Esophagus squamous epithelium (tissue), 5 donors: ENCODE measurements at regions not wholly inside any gene's neighbourhood (a gene's known extent, or its start where the extent isn't known, plus 50 kb on each side); places are given as distances from the start of the nearest gene placed in this dataset.

Experiments
- DNase-seq: peaks from one replicate; lab custom pipeline; 2025; lab: John Stamatoyannopoulos, UW
- H3K27ac ChIP-seq, 4 donors: fragments of 200-600 bp; sonication (generic); one replicate each; pipeline ENCODE4 v1.5.1; 2016 to 2019; ENCODE audit warnings: mild to moderate bottlenecking in 1 of 4
- H3K27me3 ChIP-seq, 4 donors: fragments of 200-600 bp; sonication (generic); 1 replicate in 3 of 4; 2 replicates in 1 of 4; pipeline versions ENCODE4 v1.5.1 to v1.6.0; 2017 to 2021; ENCODE audit warnings: antibody characterized with exemption in 1 of 4
- H3K36me3 ChIP-seq, 3 donors: fragments of 200-600 bp; sonication (generic); one replicate each; pipeline ENCODE4 v1.5.1; 2016 to 2019
- H3K4me1 ChIP-seq, 3 donors: fragments of 200-600 bp; sonication (generic); one replicate each; pipeline ENCODE4 v1.5.1; 2017 to 2019
- H3K4me3 ChIP-seq, 4 donors: fragments of 200-600 bp; sonication (generic); 1 replicate in 3 of 4; 2 replicates in 1 of 4; pipeline ENCODE4 v1.5.1; 2016 to 2019; ENCODE audit warnings: mild to moderate bottlenecking in 2 of 4, moderate library complexity in 1 of 4
- H3K9me3 ChIP-seq, 3 donors: fragments of 200-600 bp; sonication (generic); one replicate each; pipeline ENCODE4 v1.5.1; 2016 to 2019
- POLR2A ChIP-seq, 4 donors: fragments of 450-650 bp; IDR thresholded peaks; one replicate each; pipeline ENCODE4 v1.6.1; 2017; ENCODE audit warnings: antibody characterized with exemption in 4 of 4, mild to moderate bottlenecking in 4 of 4, moderate library complexity in 3 of 4
- WGBS, 2 donors: methylation state at CpG; one replicate each; pipeline ENCODE4 v1.1.5; 2018; 5-methylcytosine and 5-hydroxymethylcytosine counted together
- intact Hi-C: fragments of 100-400 bp; cut with DNase I; formaldehyde crosslinking; loops from one replicate; pipeline ENCODE4 v1.15.0; 2022
- TF ChIP-seq, protein P1 (sequence below), 6 experiments: fragments of 450-650 bp in 4 of 6; fragments of 200-600 bp in 2 of 6; sonication (generic) in 2 of 6; IDR thresholded peaks; one replicate each; pipeline ENCODE4 v1.5.1; 2016 to 2019; ENCODE audit warnings: antibody characterized with exemption in 6 of 6, mild to moderate bottlenecking in 4 of 6, moderate library complexity in 4 of 6
- donor health status: DM: yes; HTN: yes; CAD: no.

DNA sequence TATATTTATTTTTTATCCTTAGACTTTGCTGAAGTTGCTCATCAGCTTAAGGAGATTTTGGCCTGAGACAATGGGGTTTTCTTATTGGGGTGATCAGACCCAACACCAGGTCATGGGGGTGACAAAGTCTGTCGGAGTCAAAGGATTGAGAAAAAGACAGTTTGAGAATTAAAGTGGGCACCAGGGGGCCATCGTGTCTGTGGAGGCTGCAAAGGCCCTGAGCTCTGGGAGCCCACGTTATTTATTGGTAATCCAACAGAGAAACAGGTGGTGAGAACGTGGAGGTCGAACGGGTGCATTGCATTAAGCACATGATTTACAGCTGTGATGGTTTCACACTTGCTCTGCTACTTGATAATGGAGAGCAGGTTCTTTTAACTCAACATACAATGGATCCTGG is 102.5 kb upstream of the CDH10 start:
- Histone ChIP-seq H3K27me3 (no peaks in the 10 kb centered on the region), H3K9me3 (no peaks in the 10 kb centered on the region), H3K27ac (no peak overlapping the region), H3K4me1 (no peaks in the 10 kb centered on the region), H3K4me3 (no peak overlapping the region), H3K36me3 (no peaks in the 10 kb centered on the region)
- WGBS, 2 donors, result 60 to 66% methylated on average over 6 of the region's 6 CpGs
- TF ChIP-seq, protein P1, sequence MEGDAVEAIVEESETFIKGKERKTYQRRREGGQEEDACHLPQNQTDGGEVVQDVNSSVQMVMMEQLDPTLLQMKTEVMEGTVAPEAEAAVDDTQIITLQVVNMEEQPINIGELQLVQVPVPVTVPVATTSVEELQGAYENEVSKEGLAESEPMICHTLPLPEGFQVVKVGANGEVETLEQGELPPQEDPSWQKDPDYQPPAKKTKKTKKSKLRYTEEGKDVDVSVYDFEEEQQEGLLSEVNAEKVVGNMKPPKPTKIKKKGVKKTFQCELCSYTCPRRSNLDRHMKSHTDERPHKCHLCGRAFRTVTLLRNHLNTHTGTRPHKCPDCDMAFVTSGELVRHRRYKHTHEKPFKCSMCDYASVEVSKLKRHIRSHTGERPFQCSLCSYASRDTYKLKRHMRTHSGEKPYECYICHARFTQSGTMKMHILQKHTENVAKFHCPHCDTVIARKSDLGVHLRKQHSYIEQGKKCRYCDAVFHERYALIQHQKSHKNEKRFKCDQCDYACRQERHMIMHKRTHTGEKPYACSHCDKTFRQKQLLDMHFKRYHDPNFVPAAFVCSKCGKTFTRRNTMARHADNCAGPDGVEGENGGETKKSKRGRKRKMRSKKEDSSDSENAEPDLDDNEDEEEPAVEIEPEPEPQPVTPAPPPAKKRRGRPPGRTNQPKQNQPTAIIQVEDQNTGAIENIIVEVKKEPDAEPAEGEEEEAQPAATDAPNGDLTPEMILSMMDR (IDR thresholded peaks at IDR 0.05), result no peak
- no peak for TF ChIP-seq POLR2A (IDR thresholded peaks at IDR 0.05)
- intact Hi-C loops, result no loop called here
- DNase-seq, result no peak

DNA sequence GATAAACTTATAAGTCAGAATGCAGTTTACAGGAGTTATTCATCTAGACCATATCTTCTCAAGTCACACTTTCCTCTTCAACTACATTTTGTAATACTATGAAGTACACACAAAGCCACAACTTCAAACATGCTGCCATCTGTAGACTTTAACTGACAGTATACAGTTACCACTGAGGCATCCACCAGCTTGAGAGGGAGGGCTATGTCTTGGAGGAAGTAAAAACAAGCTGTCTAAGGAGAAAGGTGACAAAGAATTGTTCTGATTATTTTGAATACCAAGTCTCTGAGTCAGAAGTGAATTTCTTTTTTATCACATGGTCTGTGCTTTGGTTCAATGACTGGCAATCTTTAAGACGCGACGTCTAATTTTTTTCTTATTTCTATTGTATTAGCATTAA is 97.6 kb upstream of the CDH10 start:
- Histone ChIP-seq H3K27ac (no peak overlapping the region), H3K36me3 (no peaks in the 10 kb centered on the region), H3K4me3 (no peak overlapping the region), H3K27me3 (no peaks in the 10 kb centered on the region), H3K9me3 (peaks cover 0 to 4% (median 0%) of the 10 kb centered on the region in 3 donors), H3K4me1 (no peaks in the 10 kb centered on the region)
- 79 to 88% methylated on average over 3 of the region's 3 CpGs for WGBS, 2 donors
- TF ChIP-seq, protein P1 (IDR thresholded peaks at IDR 0.05), result no peak
- intact Hi-C loops, result no loop called here
- no peak for DNase-seq

DNA sequence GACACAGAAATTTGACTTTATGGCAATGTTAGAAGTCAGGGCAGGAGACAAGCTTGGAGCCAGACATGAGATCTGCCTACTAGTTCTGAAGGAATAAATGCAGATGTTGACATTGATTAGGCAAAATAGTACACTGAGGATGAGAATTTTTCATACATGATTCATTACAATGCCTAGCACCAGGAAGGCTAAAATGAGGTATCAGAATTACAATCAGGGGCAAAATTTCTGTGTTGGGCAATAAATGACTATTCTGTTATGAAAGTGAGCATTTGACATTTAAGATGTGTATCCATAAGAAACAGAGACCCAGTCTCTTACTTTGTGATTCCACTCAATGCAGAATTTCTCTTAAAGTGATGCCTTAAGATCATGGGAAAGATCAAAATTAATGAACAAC is 92.4 kb upstream of the CDH10 start:
- TF ChIP-seq, protein P1 (IDR thresholded peaks at IDR 0.05), result no peak
- no peak for TF ChIP-seq POLR2A (IDR thresholded peaks at IDR 0.05)
- Histone ChIP-seq H3K27ac (no peak overlapping the region), H3K4me3 (no peak overlapping the region), H3K9me3 (peaks cover 0 to 4% (median 0%) of the 10 kb centered on the region in 3 donors), H3K4me1 (no peaks in the 10 kb centered on the region), H3K36me3 (no peaks in the 10 kb centered on the region), H3K27me3 (no peaks in the 10 kb centered on the region)
- intact Hi-C loops, result no loop called here
- DNase-seq, result no peak

DNA sequence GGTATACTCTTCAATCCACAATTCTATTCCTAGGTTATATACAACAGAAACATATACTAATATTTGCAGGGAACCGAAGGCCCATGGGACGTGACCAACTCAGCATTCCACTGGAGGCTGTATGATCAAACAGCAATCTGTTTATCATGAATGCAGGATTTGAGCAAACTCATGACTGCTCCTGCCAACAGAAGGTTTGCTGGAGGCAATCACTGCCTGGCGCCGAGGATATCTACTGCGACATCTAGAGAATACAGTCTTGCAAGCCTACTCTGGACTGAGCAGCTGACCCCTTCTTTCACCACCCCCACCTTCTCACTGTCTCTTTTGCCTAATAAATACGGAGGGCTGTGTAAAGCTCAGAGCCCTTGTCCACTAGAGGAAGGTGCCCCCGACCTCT is 90.5 kb upstream of the CDH10 start:
- intact Hi-C loops, result no loop called here
- Histone ChIP-seq H3K27ac (no peak overlapping the region), H3K4me3 (no peak overlapping the region), H3K4me1 (no peaks in the 10 kb centered on the region), H3K9me3 (peaks cover 0 to 4% (median 0%) of the 10 kb centered on the region in 3 donors), H3K27me3 (no peaks in the 10 kb centered on the region), H3K36me3 (no peaks in the 10 kb centered on the region)
- TF ChIP-seq, protein P1 (IDR thresholded peaks at IDR 0.05), result no peak
- TF ChIP-seq POLR2A (IDR thresholded peaks at IDR 0.05), result no peak
- no peak for DNase-seq
- WGBS, 2 donors, result 71 to 83% methylated on average over 7 of the region's 7 CpGs

DNA sequence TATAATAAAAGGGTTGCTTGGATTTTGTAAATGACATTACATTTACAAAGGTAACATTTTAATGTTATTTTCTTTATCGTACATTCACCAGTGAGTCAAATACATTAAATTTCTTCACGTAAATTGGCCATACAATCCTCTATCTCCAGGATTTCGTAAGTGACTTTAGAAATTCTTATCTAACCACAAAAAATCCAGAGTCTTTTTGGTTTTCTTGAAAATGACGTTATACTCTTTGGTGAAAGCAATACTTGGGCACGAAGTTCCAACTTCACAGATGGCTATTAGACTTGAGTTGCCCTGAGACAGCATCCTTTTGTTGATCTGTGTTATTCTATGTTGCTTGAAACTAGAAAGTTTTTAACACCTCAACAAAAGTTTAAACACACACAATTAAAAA is 87.4 kb upstream of the CDH10 start:
- intact Hi-C loops, result no loop called here
- WGBS, 2 donors, result 65 to 66% methylated on average over 5 of the region's 5 CpGs
- Histone ChIP-seq H3K4me3 (no peak overlapping the region), H3K36me3 (no peaks in the 10 kb centered on the region), H3K27ac (no peak overlapping the region), H3K4me1 (no peaks in the 10 kb centered on the region), H3K27me3 (no peaks in the 10 kb centered on the region), H3K9me3 (peaks cover 0 to 6% (median 0%) of the 10 kb centered on the region in 3 donors)
- DNase-seq, result no peak
- TF ChIP-seq, protein P1 (IDR thresholded peaks at IDR 0.05), result no peak
- TF ChIP-seq POLR2A (IDR thresholded peaks at IDR 0.05), result no peak
